HG02973 (cell line): ENCODE measurements at regions not wholly inside any gene's neighbourhood (a gene's known extent, or its start where the extent isn't known, plus 50 kb on each side); places are given as distances from the start of the nearest gene placed in this dataset.
"Not testable (repeated sequence)": the region's sequence is repeated elsewhere in the genome, so short reads cannot be mapped to it uniquely, and the experiment has no call there.

Source experiments
- ATAC-seq: cut with Tn5 transposase; IDR thresholded peaks from one replicate; pipeline ENCODE4 v1.9.1; 2021; ENCODE audit warnings: moderate library complexity; ENCODE audit not compliant: unreplicated experiment

DNA sequence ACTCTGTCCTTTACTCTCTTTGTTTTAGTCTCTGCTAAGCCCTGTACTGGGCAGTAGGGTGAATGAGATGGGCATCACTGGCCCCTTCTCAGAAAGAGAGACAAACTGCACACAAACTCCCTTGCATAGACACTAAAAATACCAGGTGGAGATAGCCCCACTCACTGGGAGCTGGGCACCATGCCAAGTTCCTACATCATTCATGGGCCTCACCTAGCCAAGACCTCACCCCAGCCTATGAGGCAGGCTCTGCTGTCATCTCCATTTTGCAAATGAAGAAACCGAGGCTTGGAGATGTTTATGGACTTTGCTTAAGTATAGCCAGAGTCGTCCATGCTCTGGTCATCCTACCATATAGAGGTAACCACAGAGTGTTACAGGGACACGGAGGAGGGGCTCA lies 499.8 kb upstream of the CDH11 start:
- no peak for ATAC-seq

GRCh38 chr16:65619606-65620005 lies 497.7 kb upstream of the CDH11 start:
- ATAC-seq, result no peak

- ATAC-seq, result no peak
Observed at GRCh38 chr16:65618931-65619330, 497.1 kb upstream of the CDH11 start.

- no peak for ATAC-seq
Observed at GRCh38 chr16:65618333-65618732, 496.5 kb upstream of the CDH11 start.

GRCh38 chr16:65617421-65617820 lies 495.6 kb upstream of the CDH11 start:
- ATAC-seq, result no peak

DNA sequence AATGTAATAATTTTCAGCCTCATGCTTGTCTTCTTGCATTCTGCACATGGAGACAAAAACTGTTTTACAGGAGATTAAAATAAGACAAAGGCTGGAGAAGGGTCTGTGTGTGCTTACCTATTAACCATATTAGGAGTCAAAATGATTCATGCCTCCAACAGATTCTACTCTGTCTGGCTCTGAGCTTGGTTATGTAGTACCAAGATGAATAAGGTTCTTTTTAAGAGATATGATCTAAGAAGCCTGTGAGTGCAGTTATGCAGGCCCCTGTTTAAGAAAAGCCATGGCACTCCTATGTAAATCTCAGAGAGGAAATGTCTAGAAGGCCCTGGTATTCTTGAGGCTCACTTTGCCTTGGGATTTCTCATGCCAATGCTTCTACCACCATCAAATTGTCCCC lies 486.6 kb upstream of the CDH11 start:
- ATAC-seq, result no peak

- no peak for ATAC-seq
Observed at GRCh38 chr16:65604771-65605170, 482.9 kb upstream of the CDH11 start.

DNA sequence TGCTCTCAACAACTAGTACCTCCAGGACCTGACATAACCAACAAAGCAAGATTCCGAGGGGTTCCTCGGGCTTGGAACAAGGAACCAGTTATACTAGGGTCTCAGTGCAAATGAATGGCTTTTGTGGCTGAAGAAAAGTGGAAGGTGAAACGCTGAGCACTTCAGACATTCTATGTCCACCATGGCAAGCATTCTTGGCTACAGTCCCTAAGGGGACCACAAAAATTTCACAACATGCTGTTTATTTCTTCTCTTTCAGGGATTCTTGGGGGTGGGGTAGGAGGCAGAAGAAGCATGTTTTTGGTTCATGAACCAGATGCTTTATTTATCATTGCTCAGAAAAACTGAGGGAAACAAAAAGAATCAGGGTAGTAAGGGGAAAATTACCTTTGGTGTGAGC lies 479.9 kb upstream of the CDH11 start:
- ATAC-seq, result no peak

- ATAC-seq, result no peak
Observed at GRCh38 chr16:65600629-65601028, 478.8 kb upstream of the CDH11 start.

- ATAC-seq, result no peak
Observed at GRCh38 chr16:65600046-65600445, 478.2 kb upstream of the CDH11 start.

DNA sequence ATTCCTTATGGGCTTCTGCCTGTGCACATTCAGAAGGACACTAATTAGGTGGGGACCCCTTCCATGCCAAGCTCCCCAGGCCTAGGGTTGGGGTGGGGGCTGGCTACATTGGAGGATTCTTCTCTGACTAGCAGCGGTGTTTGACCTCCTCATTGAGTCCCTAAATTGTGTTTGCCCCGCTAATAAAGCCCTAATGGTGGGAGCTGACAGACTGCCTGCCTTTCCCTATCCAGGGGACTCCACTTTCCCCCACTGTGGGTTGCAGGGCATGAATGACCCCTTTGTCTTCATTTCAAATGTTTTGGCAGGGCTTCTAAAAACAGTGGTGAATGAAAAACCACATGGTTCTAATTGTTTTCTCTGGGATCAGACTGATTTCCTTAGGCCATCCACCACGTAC lies 476.8 kb upstream of the CDH11 start:
- ATAC-seq, result no peak

DNA sequence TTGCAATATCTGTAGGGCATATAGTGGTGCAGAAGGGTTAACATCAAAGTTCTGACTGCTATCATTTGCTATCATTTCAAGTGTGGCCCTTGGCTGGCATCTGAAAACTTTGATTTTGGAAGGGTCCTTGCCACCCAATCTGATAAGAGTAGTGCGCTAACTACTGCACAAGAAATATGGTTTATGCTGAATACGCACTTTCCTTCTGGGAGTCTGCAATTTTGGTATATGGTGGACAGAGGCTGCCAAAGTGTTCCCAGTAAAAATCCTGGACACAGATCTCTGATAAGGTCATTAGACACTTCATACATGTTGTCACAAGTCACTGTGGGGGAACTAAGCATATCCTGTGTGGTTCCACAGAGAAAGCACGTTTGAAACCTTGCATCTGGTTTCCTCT lies 461.6 kb upstream of the CDH11 start:
- ATAC-seq, result no peak

GRCh38 chr16:65579050-65579449 lies 457.2 kb upstream of the CDH11 start:
- ATAC-seq, result no peak

GRCh38 chr16:65576631-65577030 lies 454.8 kb upstream of the CDH11 start:
- no peak for ATAC-seq

DNA sequence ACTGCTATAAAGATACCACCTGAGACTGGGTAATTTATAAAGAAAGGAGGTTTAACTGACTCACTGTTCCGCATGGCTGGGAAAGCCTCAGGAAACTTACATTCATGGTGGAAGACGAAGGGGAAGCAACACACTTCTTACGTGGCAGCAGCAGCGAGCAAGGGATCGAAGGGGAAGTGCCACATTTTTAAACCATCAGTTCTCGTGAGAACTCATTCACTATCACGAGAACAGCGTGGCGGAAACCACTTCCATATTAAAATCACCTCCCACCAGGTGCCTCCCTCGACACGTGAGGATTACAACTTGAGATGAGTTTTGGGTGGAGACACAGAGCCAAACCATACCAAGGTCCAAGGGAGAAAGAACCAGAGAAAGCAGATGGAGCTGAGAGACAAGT lies 454.3 kb upstream of the CDH11 start:
- no peak for ATAC-seq

DNA sequence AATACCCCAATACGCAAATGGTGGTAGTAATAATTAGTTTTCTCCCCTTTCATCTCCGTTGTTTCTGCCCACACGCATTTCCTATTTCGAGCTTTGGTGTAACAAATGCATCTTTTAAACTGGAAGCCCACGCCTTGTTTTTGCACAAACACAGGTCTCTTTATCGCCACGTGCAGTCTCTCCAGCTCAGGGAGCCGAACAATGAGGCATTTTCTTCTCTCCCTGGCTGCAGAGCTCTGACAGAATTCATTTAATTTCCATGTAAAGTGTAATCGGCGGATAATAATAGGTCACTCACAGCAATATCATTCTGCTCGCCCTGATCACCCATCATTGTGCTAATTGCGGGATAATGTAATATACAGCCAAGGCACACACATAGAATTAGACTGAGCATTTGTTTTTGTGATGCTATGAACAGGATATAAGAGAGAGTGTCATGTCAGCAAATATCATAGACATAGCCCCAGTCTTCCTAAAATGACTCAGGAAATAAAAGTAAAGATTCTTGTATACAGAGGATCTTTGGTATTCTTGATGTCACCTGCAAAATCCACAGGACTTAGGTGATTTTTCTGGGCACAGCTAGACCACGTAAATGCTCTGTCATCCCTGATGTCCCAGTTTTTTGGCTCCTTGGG lies 452.6 kb upstream of the CDH11 start:
- no peak for ATAC-seq

- no peak for ATAC-seq
Observed at GRCh38 chr16:65572156-65572555, 450.3 kb upstream of the CDH11 start.

- ATAC-seq, result no peak
Observed at GRCh38 chr16:65570261-65570660, 448.4 kb upstream of the CDH11 start.

GRCh38 chr16:65559846-65560245 lies 438.0 kb upstream of the CDH11 start:
- ATAC-seq, result no peak

GRCh38 chr16:65549689-65550088 lies 427.8 kb upstream of the CDH11 start:
- ATAC-seq, result not testable (repeated sequence)

GRCh38 chr16:65548470-65548869 lies 426.6 kb upstream of the CDH11 start:
- ATAC-seq, result no peak

DNA sequence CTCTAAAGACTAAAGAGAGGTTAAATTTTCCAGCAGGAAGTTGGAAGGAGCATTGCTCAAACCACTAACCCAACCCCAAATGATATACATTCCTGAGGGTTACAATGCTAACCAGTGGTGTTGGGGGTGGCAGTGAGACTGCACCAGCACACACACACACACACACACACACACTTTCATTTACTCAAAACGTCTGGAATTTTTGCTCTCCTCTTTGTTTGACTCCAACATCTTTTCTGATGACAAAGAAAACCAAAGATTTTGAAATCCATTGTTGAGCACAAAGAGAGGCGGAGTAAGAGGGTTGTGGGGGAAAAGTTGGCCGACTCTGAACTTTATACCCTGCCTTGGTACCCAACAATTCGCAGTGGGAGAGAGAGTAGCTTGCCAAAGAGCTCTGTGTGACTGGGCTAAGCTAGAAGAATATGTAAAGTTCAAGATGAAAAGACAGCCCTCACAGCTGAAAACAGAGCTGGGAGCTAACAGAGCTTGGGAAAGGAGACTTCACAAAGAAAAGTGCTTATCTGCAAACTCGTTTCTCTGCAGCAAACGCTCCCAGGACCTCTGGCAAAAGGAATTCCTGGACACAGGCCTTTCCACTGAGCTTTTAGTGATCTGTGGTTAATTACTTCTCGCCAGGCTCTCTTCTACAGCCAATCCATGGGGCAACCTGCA lies 426.0 kb upstream of the CDH11 start:
- no peak for ATAC-seq

GRCh38 chr16:65546353-65546791 lies 424.5 kb upstream of the CDH11 start:
- no peak for ATAC-seq
